VCaP (cell line): ENCODE measurements at regions not wholly inside any gene's neighbourhood (a gene's known extent, or its start where the extent isn't known, plus 50 kb on each side); places are given as distances from the start of the nearest gene placed in this dataset.

Experiments
- H3K27ac ChIP-seq: fragments of 450-650 bp; 2 replicates; pipeline ENCODE4 v1.5.1; 2017
- CTCF ChIP-seq: fragments of 450-650 bp; conservative IDR thresholded peaks from 2 replicates; pipeline ENCODE4 v1.5.1; 2017; ENCODE audit warnings: mild to moderate bottlenecking, moderate library complexity

GRCh38 chr6:44735630-44735963 is 348.1 kb downstream of the CDC5L start:
- no peak overlapping the region for H3K27ac ChIP-seq
- no peak for TF ChIP-seq CTCF

DNA sequence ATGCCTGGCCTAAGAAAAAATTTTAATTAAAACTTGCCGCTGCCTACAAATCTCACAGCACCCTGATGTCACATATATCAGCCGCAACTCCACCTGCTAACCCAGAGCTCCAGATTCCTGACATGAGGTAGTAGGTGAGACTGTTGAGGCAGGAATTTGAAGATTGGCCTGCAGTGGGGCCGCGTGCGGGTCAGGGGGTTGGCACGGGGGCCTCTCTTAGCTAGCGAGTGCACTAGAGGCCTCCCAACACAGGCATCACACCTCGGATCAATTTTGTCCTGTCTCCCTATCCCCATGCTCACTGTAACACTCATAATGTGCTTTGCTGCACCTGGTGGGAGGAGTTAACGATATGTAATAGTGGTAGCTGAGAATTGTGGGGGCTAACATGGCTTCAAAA is 349.8 kb downstream of the CDC5L start:
- TF ChIP-seq CTCF: no peak

GRCh38 chr6:44737829-44738528 is 350.5 kb downstream of the CDC5L start:
- no peak for TF ChIP-seq CTCF
- peak overlapping the region; percentile 61 for H3K27ac ChIP-seq

More for the DNA sequence above, 349.8 kb downstream of the CDC5L start:
- H3K27ac ChIP-seq: peak overlapping the region; percentile 61

DNA sequence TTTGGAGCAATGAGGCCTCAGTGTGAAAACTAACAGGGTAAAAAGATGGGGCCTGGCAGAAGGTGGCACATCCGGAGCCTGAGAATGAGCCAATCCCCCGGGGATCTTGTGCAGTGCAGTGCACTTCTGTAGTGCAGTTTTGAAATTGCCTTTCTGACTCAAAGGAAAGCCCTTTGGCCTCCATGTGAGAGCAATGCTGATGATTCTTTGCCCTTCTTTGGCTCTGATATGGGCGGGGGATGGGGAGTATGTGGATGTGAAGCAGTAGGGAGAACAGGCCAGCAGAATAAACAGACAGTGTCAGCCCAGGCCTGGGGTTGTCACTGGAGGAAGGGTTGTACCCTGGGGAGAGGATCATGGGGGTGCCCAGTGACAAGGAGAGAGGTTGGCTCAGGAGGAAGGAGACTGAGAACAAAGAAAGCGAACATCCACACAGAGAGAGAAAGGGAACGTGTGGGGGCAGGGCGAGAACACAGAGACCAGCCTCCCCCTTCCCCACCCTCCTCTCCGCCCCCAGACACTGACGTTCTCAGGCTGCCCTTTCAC is 351.2 kb downstream of the CDC5L start:
- H3K27ac ChIP-seq: peak overlapping the region; percentile 61
- no peak for TF ChIP-seq CTCF

DNA sequence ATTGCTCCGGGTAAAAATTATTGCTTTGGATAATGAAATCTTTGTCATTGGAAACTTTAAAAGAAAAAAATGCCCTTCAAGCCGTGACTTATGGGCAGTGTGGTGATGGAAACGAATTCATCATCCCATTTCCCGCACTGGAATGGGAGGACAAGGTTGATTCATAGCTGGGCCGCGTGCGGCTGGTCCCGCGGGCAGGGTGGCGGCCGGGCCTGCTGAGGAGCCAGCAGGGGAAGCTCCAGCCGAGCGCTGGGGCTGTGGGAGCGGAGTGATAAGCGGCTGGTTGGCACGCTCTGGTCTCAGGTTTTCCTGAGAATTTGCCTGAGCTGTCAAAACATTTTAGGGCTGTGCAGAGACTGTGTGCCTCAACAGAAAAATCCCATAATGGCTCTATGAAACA is 351.7 kb downstream of the CDC5L start:
- TF ChIP-seq CTCF: no peak
- no peak overlapping the region; the same call in 1 of the 2 replicates for H3K27ac ChIP-seq

DNA sequence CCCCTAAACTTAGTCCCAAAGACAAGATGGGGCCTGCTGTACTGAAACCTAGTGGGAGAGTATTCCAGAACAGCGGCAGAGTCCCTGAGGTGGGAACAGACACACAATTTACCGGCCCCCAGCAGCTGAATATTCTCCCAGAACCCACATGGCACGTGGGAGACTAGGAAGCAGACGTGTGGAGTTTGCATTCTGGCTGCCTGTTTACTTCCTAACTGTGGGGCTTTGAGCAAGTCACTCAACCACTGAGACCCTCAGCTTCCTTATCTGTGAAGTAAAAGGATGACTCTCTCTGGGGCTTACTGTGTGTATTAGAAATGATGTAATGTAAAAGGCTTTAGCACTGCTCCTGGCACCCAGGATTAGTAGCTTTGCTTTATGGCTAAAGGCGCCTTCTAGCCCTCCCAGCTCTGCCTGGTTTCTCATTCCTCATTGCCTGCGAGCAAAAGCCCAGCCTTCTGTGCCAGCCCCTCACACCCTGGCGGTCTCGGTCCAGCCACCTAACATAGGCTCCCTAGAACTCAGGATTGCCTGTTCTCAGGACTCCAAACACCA is 353.1 kb downstream of the CDC5L start:
- TF ChIP-seq CTCF: no peak
- no peak overlapping the region for H3K27ac ChIP-seq

DNA sequence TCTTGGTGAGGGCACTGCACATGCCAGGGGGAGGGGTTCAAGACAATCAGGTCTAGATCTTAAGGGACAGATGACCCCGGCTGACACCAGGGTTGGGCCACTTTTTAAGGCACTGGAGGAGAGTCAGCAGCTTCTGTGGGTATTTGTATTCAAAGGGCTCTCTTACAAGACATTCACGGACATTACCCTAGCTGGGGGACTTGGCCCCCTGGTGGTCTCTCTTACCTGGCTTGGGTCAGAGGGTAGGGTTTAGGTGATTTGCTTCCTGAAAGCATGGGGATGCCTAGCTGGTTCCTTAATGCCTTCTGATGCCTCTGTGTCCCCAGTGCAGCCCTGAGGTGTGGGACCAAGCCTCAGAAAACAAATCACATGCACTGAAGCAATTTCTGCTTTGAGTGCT is 354.7 kb downstream of the CDC5L start:
- H3K27ac ChIP-seq: no peak overlapping the region
- no peak for TF ChIP-seq CTCF
